Neural cell (in vitro differentiated cells): ENCODE measurements at regions not wholly inside any gene's neighbourhood (a gene's known extent, or its start where the extent isn't known, plus 50 kb on each side); places are given as distances from the start of the nearest gene placed in this dataset.

Experiments
- H2AFZ ChIP-seq: fragments of 200-600, 300-800 bp; sonication (generic), shearing (Covaris generic); 2 replicates; pipeline ENCODE4 v1.6.0; 2014; ENCODE audit warnings: low read depth, mild to moderate bottlenecking, antibody characterized with exemption, low read length, moderate library complexity
- H3F3A ChIP-seq: fragments of 200-600 bp; shearing (Covaris generic); 2 replicates; pipeline ENCODE4 v1.6.1; 2016; ENCODE audit warnings: mild to moderate bottlenecking, moderate library complexity, mixed read lengths, antibody characterized with exemption, low read length; ENCODE audit not compliant: insufficient read depth, poor library complexity, severe bottlenecking
- H3K27ac ChIP-seq: fragments of 200-600, 300-800 bp; sonication (generic), shearing (Covaris generic); 2 replicates; pipeline ENCODE4 v1.5.1; 2014; ENCODE audit warnings: mild to moderate bottlenecking, low read length, moderate library complexity
- H3K27me3 ChIP-seq: fragments of 300-800, 200-600 bp; sonication (generic), shearing (Covaris generic); 2 replicates; pipeline ENCODE4 v1.6.0; 2014; ENCODE audit warnings: mild to moderate bottlenecking, low read depth, low read length, moderate library complexity; ENCODE audit not compliant: insufficient read depth
- H3K36me3 ChIP-seq: fragments of 300-800, 200-600 bp; sonication (generic), shearing (Covaris generic); 2 replicates; pipeline ENCODE4 v1.5.1; 2014; ENCODE audit warnings: mild to moderate bottlenecking, antibody characterized with exemption, low read length, moderate library complexity; ENCODE audit not compliant: insufficient read depth
- H3K4me2 ChIP-seq: fragments of 300-800, 200-600 bp; sonication (generic), shearing (Covaris generic); 2 replicates; pipeline ENCODE4 v1.6.0; 2014; ENCODE audit warnings: mild to moderate bottlenecking, low read length
- H3K4me3 ChIP-seq: fragments of 300-800, 200-600 bp; sonication (generic), shearing (Covaris generic); 2 replicates; pipeline ENCODE4 v1.5.1; 2014; ENCODE audit warnings: mild to moderate bottlenecking, low read length, moderate library complexity
- H3K79me2 ChIP-seq: fragments of 200-600 bp; shearing (Covaris generic); replicated peaks from 2 replicates; pipeline ENCODE4 v1.6.0; 2014; ENCODE audit warnings: mild to moderate bottlenecking, low read length, moderate library complexity; ENCODE audit not compliant: insufficient read depth
- H3K9ac ChIP-seq: fragments of 300-800, 200-600 bp; sonication (generic), shearing (Covaris generic); 2 replicates; pipeline ENCODE4 v1.6.1; 2016; ENCODE audit warnings: mild to moderate bottlenecking, low read length, mixed read lengths
- H3K9me2 ChIP-seq: fragments of 200-600 bp; shearing (Covaris generic); 2 replicates; pipeline ENCODE4 v1.6.1; 2016; ENCODE audit warnings: mild to moderate bottlenecking, low read length, mixed read lengths; ENCODE audit not compliant: insufficient read depth
- H3K9me3 ChIP-seq: fragments of 200-600, 300-800 bp; sonication (generic), shearing (Covaris generic); 2 replicates; pipeline ENCODE4 v1.6.1; 2016; ENCODE audit warnings: mild to moderate bottlenecking, mixed run types, low read length, moderate library complexity, mixed read lengths
- H4K20me1 ChIP-seq: fragments of 200-600 bp; shearing (Covaris generic); 2 replicates; pipeline ENCODE4 v1.6.1; 2016; ENCODE audit warnings: mild to moderate bottlenecking, mixed run types; ENCODE audit not compliant: insufficient read depth
- EP300 ChIP-seq: fragments of 450-650 bp; conservative IDR thresholded peaks from 2 replicates; pipeline ENCODE4 v1.6.1; 2014; ENCODE audit warnings: antibody characterized with exemption, mild to moderate bottlenecking, moderate library complexity; ENCODE audit not compliant: poor library complexity, severe bottlenecking
- EZH2 ChIP-seq: fragments of 200-600, 300-800 bp; shearing (Covaris generic), sonication (generic); IDR thresholded peaks from 2 replicates; pipeline ENCODE4 v1.6.1; 2014; ENCODE audit warnings: antibody characterized with exemption, low read length, borderline replicate concordance, mild to moderate bottlenecking; ENCODE audit not compliant: insufficient read depth, poor library complexity, severe bottlenecking
- MXI1 ChIP-seq: fragments of 450-650 bp; conservative IDR thresholded peaks from 2 replicates; pipeline ENCODE4 v1.6.1; 2014; ENCODE audit warnings: antibody characterized with exemption, mild to moderate bottlenecking; ENCODE audit not compliant: poor library complexity, severe bottlenecking
- POLR2AphosphoS5 ChIP-seq: IDR thresholded peaks from 2 replicates; pipeline ENCODE4 v1.6.1; 2012
- RAD21 ChIP-seq: fragments of 450-650 bp; conservative IDR thresholded peaks from 2 replicates; pipeline ENCODE4 v1.6.1; 2014; ENCODE audit warnings: antibody characterized with exemption, mild to moderate bottlenecking, moderate library complexity
- SMC3 ChIP-seq: fragments of 450-650 bp; conservative IDR thresholded peaks from 2 replicates; pipeline ENCODE4 v1.6.1; 2014; ENCODE audit warnings: antibody characterized with exemption, mild to moderate bottlenecking, moderate library complexity; ENCODE audit not compliant: poor library complexity
- TAF1 ChIP-seq: IDR thresholded peaks from 2 replicates; pipeline ENCODE4 v1.6.1; 2012; ENCODE audit warnings: low read depth
- TF ChIP-seq, protein P1 (sequence below): fragments of 450-650 bp; IDR thresholded peaks from 2 replicates; pipeline ENCODE4 v1.5.1; 2014; ENCODE audit warnings: antibody characterized with exemption, mild to moderate bottlenecking, moderate library complexity; ENCODE audit not compliant: poor library complexity, severe bottlenecking
- TF ChIP-seq, protein P2 (sequence below): IDR thresholded peaks from 2 replicates; pipeline ENCODE4 v1.6.1; 2012; ENCODE audit warnings: borderline replicate concordance

DNA sequence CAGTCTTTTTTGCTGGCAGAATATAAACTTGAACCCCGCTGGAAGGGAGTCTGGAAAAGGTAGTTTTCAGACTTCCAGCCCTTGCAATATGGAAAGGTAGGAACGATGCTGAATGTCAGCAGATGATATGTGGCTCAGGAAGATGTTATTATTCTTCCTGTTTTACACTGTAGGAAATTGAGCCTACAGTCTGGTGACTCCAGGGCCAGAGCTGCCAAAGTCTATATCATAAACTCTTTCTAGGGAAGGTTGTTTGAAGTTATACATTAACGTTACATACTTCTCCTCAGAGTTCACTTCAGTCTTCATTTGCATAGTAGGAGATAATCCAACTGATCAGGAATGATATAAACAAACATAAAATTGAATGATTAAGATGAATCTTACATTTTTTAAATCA is 141.3 kb downstream of the FAT4 start:
- H3K9me2 ChIP-seq = no peaks in the 10 kb centered on the region
- H3F3A ChIP-seq = no peaks in the 10 kb centered on the region
- no peak overlapping the region for H3K27ac ChIP-seq
- H3K9me3 ChIP-seq = no peaks in the 10 kb centered on the region
- no peaks in the 10 kb centered on the region for H3K79me2 ChIP-seq
- no peak overlapping the region for H3K4me3 ChIP-seq
- H2AFZ ChIP-seq = no peak overlapping the region
- H3K4me2 ChIP-seq = no peak overlapping the region
- TF ChIP-seq SMC3 = no peak
- TF ChIP-seq, protein P1, sequence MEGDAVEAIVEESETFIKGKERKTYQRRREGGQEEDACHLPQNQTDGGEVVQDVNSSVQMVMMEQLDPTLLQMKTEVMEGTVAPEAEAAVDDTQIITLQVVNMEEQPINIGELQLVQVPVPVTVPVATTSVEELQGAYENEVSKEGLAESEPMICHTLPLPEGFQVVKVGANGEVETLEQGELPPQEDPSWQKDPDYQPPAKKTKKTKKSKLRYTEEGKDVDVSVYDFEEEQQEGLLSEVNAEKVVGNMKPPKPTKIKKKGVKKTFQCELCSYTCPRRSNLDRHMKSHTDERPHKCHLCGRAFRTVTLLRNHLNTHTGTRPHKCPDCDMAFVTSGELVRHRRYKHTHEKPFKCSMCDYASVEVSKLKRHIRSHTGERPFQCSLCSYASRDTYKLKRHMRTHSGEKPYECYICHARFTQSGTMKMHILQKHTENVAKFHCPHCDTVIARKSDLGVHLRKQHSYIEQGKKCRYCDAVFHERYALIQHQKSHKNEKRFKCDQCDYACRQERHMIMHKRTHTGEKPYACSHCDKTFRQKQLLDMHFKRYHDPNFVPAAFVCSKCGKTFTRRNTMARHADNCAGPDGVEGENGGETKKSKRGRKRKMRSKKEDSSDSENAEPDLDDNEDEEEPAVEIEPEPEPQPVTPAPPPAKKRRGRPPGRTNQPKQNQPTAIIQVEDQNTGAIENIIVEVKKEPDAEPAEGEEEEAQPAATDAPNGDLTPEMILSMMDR = no peak
- TF ChIP-seq, protein P2, sequence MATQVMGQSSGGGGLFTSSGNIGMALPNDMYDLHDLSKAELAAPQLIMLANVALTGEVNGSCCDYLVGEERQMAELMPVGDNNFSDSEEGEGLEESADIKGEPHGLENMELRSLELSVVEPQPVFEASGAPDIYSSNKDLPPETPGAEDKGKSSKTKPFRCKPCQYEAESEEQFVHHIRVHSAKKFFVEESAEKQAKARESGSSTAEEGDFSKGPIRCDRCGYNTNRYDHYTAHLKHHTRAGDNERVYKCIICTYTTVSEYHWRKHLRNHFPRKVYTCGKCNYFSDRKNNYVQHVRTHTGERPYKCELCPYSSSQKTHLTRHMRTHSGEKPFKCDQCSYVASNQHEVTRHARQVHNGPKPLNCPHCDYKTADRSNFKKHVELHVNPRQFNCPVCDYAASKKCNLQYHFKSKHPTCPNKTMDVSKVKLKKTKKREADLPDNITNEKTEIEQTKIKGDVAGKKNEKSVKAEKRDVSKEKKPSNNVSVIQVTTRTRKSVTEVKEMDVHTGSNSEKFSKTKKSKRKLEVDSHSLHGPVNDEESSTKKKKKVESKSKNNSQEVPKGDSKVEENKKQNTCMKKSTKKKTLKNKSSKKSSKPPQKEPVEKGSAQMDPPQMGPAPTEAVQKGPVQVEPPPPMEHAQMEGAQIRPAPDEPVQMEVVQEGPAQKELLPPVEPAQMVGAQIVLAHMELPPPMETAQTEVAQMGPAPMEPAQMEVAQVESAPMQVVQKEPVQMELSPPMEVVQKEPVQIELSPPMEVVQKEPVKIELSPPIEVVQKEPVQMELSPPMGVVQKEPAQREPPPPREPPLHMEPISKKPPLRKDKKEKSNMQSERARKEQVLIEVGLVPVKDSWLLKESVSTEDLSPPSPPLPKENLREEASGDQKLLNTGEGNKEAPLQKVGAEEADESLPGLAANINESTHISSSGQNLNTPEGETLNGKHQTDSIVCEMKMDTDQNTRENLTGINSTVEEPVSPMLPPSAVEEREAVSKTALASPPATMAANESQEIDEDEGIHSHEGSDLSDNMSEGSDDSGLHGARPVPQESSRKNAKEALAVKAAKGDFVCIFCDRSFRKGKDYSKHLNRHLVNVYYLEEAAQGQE = no peak
- TF ChIP-seq EZH2 = no peak
- no peak for TF ChIP-seq RAD21
- TF ChIP-seq TAF1 = no peak
- no peak for TF ChIP-seq POLR2AphosphoS5
- no peak for TF ChIP-seq MXI1
- no peak for TF ChIP-seq EP300
- no peak overlapping the region for H3K9ac ChIP-seq
- no peaks in the 10 kb centered on the region for H4K20me1 ChIP-seq
- no peaks in the 10 kb centered on the region for H3K36me3 ChIP-seq
- H3K27me3 ChIP-seq = no peaks in the 10 kb centered on the region

DNA sequence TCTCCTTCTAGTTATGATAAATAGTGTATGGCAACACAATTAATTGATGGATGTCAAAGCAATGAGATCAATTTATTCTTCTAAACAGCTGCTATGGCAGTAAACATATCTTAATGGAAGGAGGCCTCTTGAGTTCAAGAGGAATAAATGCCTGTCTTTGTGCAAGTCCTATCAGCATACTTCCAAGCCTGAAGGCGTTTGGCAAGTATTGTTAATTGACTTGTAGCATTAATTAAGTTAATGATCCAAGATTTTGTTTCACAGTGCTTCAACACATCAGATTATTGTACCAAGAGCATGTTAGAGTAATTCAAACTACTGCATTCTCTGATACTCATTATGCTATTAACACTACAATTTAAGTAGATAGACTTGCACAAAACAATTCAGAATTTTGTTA is 144.8 kb downstream of the FAT4 start:
- Histone ChIP-seq H3K36me3 (no peaks in the 10 kb centered on the region), H3K79me2 (no peaks in the 10 kb centered on the region), H3K27ac (no peak overlapping the region), H2AFZ (no peak overlapping the region), H3K4me2 (no peak overlapping the region), H3K9me2 (no peaks in the 10 kb centered on the region), H3K9ac (no peak overlapping the region), H3K4me3 (no peak overlapping the region), H3K27me3 (no peaks in the 10 kb centered on the region), H3F3A (no peaks in the 10 kb centered on the region), H4K20me1 (no peaks in the 10 kb centered on the region), H3K9me3 (no peaks in the 10 kb centered on the region)
- TF ChIP-seq POLR2AphosphoS5 (no peak), EZH2 (no peak), TAF1 (no peak), MXI1 (no peak), EP300 (no peak), RAD21 (no peak), SMC3 (no peak)
- TF ChIP-seq, protein P1 = no peak
- TF ChIP-seq, protein P2 = no peak
